22Rv1 (cell line): ENCODE measurements at regions not wholly inside any gene's neighbourhood (a gene's known extent, or its start where the extent isn't known, plus 50 kb on each side); places are given as distances from the start of the nearest gene placed in this dataset.

ENCODE experiments used
- H3K27ac ChIP-seq: fragments of 450-650 bp; 2 replicates; pipeline ENCODE4 v1.5.1; 2017
- CTCF ChIP-seq: fragments of 450-650 bp; IDR thresholded peaks from 2 replicates; pipeline ENCODE4 v1.5.1; 2017; ENCODE audit warnings: mild to moderate bottlenecking
- ZFX ChIP-seq: fragments of 450-650 bp; IDR thresholded peaks from 2 replicates; pipeline ENCODE4 v1.6.1; 2017; ENCODE audit warnings: antibody characterized with exemption, borderline replicate concordance

- H3K27ac ChIP-seq = no peak overlapping the region
- no peak for TF ChIP-seq ZFX
- TF ChIP-seq CTCF = no peak
Observed at GRCh38 chr3:152175528-152175889, 93.2 kb upstream of the MBNL1 start.

- TF ChIP-seq CTCF (no peak), ZFX (no peak)
- H3K27ac ChIP-seq = no peak overlapping the region
Observed at GRCh38 chr3:152176241-152176640, 92.5 kb upstream of the MBNL1 start.

GRCh38 chr3:152176998-152177397 lies 91.7 kb upstream of the MBNL1 start:
- no peak overlapping the region for H3K27ac ChIP-seq
- no peak for TF ChIP-seq ZFX
- TF ChIP-seq CTCF = no peak

GRCh38 chr3:152177757-152178156 lies 91.0 kb upstream of the MBNL1 start:
- H3K27ac ChIP-seq = no peak overlapping the region
- no peak for TF ChIP-seq CTCF
- no peak for TF ChIP-seq ZFX

- TF ChIP-seq ZFX (no peak), CTCF (peak; percentile 32)
- H3K27ac ChIP-seq = no peak overlapping the region
Observed at GRCh38 chr3:152183473-152183872, 85.3 kb upstream of the MBNL1 start.

- no peak overlapping the region for H3K27ac ChIP-seq
- TF ChIP-seq CTCF = no peak
- no peak for TF ChIP-seq ZFX
Observed at GRCh38 chr3:152184971-152185686, 83.6 kb upstream of the MBNL1 start.

- no peak for TF ChIP-seq CTCF
- no peak for TF ChIP-seq ZFX
- H3K27ac ChIP-seq = no peak overlapping the region
Observed at GRCh38 chr3:152185891-152186630, 82.7 kb upstream of the MBNL1 start.
